NCI-H187 (cell line): ENCODE measurements at regions not wholly inside any gene's neighbourhood (a gene's known extent, or its start where the extent isn't known, plus 50 kb on each side); places are given as distances from the start of the nearest gene placed in this dataset.

Source experiments
- DNase-seq, 2 experiments: peaks; one replicate each; lab custom pipeline; 2025; lab: John Stamatoyannopoulos, UW

DNA sequence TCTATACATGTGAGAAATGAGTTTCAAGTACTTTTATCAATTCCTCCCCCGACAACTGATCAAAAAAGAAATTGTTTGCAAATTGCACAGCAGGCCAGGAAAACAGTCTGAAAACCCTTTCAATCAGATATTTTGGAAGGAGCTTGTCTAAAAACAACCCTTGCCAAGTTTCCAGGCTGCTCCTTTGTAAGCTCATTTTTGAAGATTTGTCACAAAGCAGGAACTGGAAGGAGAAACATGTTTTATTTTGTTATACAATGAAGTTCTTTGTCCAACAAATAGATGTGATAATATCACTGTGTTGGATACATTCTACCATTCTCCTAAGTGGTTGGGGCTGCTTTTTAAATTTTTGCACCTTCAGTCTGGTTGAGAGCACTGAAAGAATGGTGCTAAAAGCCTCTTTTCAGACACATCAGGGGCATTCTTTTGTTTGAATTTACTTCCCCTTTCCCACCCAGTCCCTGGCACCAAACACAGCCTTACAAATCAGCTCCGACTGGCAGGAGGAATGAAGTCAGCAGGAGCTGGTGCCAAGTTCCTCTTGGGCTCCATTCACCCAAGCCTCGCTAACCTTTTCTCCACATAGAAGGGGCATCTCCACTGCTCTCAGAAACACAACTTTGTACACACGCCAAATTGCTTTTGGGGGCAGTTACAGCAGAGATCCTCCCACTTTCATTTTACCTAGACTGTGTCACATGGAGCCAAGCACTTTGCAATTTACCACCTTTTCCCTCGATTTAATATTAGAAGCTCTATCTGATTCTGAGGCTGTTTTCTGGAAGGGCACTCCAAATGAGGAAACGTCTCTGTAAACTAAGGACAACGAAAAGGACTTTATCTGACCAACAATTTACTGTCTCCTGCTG is 88.0 kb downstream of the C1D start:
- DNase-seq: no peak

DNA sequence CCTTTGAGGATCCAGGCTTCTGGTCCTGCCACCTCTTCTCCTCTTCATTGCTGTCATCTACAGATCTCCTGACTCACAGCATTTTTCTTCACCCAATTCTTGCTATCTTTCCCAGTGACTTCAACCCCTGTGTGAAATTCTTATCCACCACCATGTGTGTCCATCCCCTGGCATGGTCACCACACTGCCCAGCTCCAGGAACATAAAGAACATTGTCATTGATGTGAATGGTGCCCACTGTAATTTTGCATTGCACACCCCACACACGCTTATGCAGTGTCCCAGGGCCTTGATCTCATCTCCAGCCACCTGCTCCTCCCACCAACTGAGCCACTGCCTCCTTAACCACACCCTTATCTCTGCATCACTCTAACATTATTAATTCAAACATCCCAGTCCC is 85.3 kb downstream of the C1D start:
- DNase-seq: no peak

DNA sequence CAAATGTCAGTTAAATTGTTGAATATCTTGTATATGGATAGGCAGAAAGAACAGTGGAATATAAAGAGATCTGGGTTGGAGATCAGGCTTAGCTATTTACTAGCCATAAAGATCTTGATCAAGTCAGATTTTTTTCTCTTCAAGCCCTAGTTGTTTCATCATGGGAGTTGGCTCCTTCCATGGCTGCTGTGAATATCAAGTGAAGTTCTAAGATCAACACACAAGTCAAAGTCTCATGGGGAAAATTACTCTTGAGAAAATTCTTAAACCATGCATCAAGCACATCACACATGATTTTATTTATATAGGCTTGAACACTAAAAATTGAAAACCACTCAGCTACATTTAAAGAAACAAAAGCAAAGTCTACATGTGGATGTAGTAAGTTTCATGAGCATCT is 79.8 kb downstream of the C1D start:
- DNase-seq: no peak

DNA sequence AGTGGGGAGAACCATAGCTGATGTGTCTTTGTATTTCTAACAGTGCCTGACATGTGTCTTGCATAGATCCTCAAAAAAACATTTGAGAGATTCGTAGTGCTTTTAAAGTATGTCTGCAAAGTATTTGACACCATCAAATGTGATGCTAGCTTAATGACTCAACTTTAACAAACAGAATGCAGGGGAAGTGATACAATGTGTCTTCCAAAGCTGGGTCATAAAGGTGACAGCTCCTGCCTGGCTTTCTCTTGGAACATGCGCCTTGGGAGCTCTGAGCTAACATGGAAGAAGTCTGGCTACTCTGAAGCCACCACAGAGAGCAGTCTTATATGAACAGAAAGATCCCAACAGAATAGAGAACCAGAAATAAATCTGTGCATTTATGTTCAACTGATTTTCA is 78.2 kb downstream of the C1D start:
- no peak for DNase-seq

DNA sequence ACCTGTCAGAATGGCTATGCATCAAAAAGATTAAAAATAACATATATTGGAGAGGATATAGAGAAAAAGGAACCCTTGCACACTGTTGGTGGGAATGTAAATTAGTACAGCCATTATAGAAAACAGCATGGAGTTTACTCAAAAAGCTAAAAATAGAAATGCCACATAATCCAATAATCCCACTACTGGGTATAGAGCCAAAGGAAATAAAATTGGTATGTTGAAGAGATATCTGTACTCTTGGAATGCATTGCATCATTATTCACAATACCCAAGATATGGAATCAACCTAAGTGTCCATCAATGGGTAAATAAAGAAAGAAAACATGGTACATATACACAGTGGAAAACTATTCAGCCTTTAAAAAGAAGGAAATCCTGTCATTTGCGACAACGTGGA is 77.2 kb downstream of the C1D start:
- DNase-seq: no peak

DNA sequence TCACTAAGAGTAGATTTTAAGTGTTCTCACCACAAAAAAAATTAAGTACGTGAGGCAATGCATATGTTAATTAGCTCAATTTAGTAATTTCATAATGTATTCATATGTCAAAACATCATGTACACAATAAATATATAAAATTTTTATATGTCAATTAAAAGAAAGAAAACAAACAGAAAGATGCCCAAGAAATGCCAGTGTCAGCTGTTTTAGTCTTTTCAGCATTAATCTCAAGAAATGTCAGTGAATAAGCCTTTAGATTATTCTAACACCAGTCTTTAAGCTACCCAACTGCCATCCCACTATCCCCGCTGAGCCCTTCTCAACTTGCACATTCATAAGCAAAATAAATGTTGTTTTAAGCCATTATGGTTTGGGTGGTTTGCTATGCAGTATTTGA is 76.5 kb downstream of the C1D start:
- DNase-seq: no peak
